ENCODE measurements at regions not wholly inside any gene's neighbourhood (a gene's known extent, or its start where the extent isn't known, plus 50 kb on each side); places are given as distances from the start of the nearest gene placed in this dataset.

GRCh38 chr1:14280909-14281308 is 317.6 kb upstream of the KAZN start:
- H3K27ac ChIP-seq (ENCODE audit: insufficient read depth, low read depth, low read length): no peak overlapping the region
- no peak overlapping the region for H2AFZ ChIP-seq (ENCODE audit: low read depth, low read length)
- H3K4me3 ChIP-seq (replicated peaks in 1 of 3; ENCODE audit: insufficient read depth in 1 of 3, low read depth in 1 of 3, low read length in 3 of 3): no peak overlapping the region
- no peaks in the 10 kb centered on the region for H4K20me1 ChIP-seq (replicated peaks; ENCODE audit: control insufficient read depth, extremely low read depth, insufficient read depth, low read length)
- H3K4me1 ChIP-seq (ENCODE audit: control insufficient read depth, extremely low read depth, insufficient read depth, low read length): no peaks in the 10 kb centered on the region
- no peak overlapping the region for H3K4me2 ChIP-seq (ENCODE audit: insufficient read depth, low read length)
- DNase-seq (ENCODE audit: low read depth, low spot score): no peak
- H3K36me3 ChIP-seq (ENCODE audit: control insufficient read depth in 2 of 2, extremely low read depth in 1 of 2, insufficient read depth in 2 of 2, low read length in 2 of 2): no peaks in the 10 kb centered on the region
- CTCF ChIA-PET: no interaction called here
- intact Hi-C loops (cut with micrococcal nuclease) (no loop called here), dilution Hi-C loops (cut with MboI; ENCODE audit: extremely low pct_ligation_motif_present, low sequenced_read_pairs) (no loop called here)
- no TSS peak for BruUV-seq (replicated peaks)
- no peaks in the 10 kb centered on the region for H3K27me3 ChIP-seq (ENCODE audit: control insufficient read depth in 2 of 2, insufficient read depth in 2 of 2, low read length in 2 of 2)
- TF ChIP-seq POLR2AphosphoS5 (IDR thresholded peaks at IDR 0.05; ENCODE audit: insufficient read depth, low read depth, low read length) (no peak), MYC (IDR thresholded peaks at IDR 0.05; ENCODE audit: low read depth, low read length) (no peak), FOS (IDR thresholded peaks at IDR 0.05; ENCODE audit: borderline replicate concordance, insufficient read depth, low read length) (no peak), MAX (IDR thresholded peaks at IDR 0.05; ENCODE audit: insufficient read depth, insufficient read length) (no peak), GATA2 (IDR thresholded peaks at IDR 0.05; ENCODE audit: insufficient read depth, insufficient read length, low read depth, low read length) (no peak), JUN (IDR thresholded peaks at IDR 0.05; ENCODE audit: borderline replicate concordance, insufficient read depth, insufficient read length, low read depth) (no peak), POLR2A (IDR thresholded peaks at IDR 0.05; ENCODE audit: low read depth, low read length) (no peak), EZH2 (IDR thresholded peaks at IDR 0.05; ENCODE audit: borderline replicate concordance, low read depth, low read length, severe bottlenecking) (no peak), CTCF (IDR thresholded peaks at IDR 0.05; ENCODE audit: extremely low read depth in 1 of 2, insufficient read depth in 1 of 2, low read depth in 1 of 2, low read length in 2 of 2) (no peak)
- H3K79me2 ChIP-seq (ENCODE audit: control insufficient read depth, insufficient read depth, low read length): no peaks in the 10 kb centered on the region
- POLR2A ChIA-PET: no interaction called here
- H3K9me1 ChIP-seq (replicated peaks; ENCODE audit: control insufficient read depth, extremely low read depth, insufficient read depth, low read length): no peaks in the 10 kb centered on the region
- FAIRE-seq: no peak
- no peaks in the 10 kb centered on the region for H3K9me3 ChIP-seq (replicated peaks; ENCODE audit: control insufficient read depth, insufficient read depth, low read length)
- no peak overlapping the region for H3K9ac ChIP-seq (replicated peaks; ENCODE audit: extremely low read depth, insufficient read depth, low read length)
